BJ (cell line): ENCODE measurements at regions not wholly inside any gene's neighbourhood (a gene's known extent, or its start where the extent isn't known, plus 50 kb on each side); places are given as distances from the start of the nearest gene placed in this dataset.

Experiments used
- CTCF ChIA-PET: fragments of 350-600 bp; formaldehyde crosslinking; extraction: SDS; loops from one replicate; lab custom pipeline; 2021; ENCODE audit warnings: antibody characterized with exemption, inconsistent platforms; lab: Yijun Ruan, JAX
- POLR2A ChIA-PET: fragments of 300-600 bp; sonication (Branson Sonifier 250); formaldehyde crosslinking; extraction: SDS; loops from one replicate; lab custom pipeline; 2021; ENCODE audit warnings: antibody characterized with exemption; lab: Charles Lee
- DNase-seq: peaks from one replicate; pipeline ENCODE4 v3.0.0-alpha.2; 2011; ENCODE audit warnings: low read depth
- H3K27me3 ChIP-seq: 2 replicates; pipeline ENCODE4 v1.6.0; 2011; ENCODE audit warnings: low read length; ENCODE audit not compliant: control insufficient read depth, insufficient read depth
- H3K36me3 ChIP-seq: 2 replicates; pipeline ENCODE4 v1.5.1; 2011; ENCODE audit warnings: low read length; ENCODE audit not compliant: control insufficient read depth, insufficient read depth
- H3K4me3 ChIP-seq: 2 replicates; pipeline ENCODE4 v1.5.1; 2011; ENCODE audit warnings: low read depth, mild to moderate bottlenecking, control low read depth, low read length
- CTCF ChIP-seq: IDR thresholded peaks from 2 replicates; pipeline ENCODE4 v1.5.1; 2011; ENCODE audit warnings: low read depth, mild to moderate bottlenecking, control low read depth, inconsistent platforms, low read length, moderate library complexity; ENCODE audit not compliant: insufficient read depth

GRCh38 chr2:226256709-226257376 lies 542.8 kb downstream of the IRS1 start:
- ChIA-PET POLR2A (no interaction called here), CTCF (interaction anchor here (1.3 kb wide), 1 partner anchor 22 kb away, joined by 4 read pairs; no protein-coding TSS in a partner anchor)
- Histone ChIP-seq H3K27me3 (no peaks in the 10 kb centered on the region), H3K4me3 (no peak overlapping the region), H3K36me3 (no peaks in the 10 kb centered on the region)
- TF ChIP-seq CTCF, result no peak
- no peak for DNase-seq

GRCh38 chr2:226256237-226256636 lies 543.4 kb downstream of the IRS1 start:
- POLR2A ChIA-PET, result no interaction called here
- Histone ChIP-seq H3K27me3 (no peaks in the 10 kb centered on the region), H3K4me3 (no peak overlapping the region), H3K36me3 (no peaks in the 10 kb centered on the region)
- CTCF ChIA-PET, result no interaction called here
- no peak for TF ChIP-seq CTCF
- peak; percentile 75 for DNase-seq

DNA sequence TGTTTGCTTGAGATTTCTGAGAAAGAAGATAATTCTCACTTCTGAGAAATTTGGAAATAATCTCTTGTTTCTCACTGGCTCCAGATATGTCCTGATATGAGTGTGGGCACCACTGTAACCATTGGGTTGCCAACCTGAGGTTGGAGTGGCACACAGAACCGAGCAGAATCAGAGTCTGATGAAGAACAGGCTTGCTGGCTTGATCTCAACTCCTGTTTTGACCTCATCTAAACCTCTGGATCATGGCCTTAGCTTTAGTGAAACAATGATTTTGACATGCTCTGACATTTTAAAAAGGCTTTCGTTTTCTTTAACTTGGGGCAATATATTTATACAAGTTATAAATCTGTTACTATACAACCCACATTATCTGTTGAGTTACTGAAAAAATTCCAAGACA lies 548.0 kb downstream of the IRS1 start:
- TF ChIP-seq CTCF, result no peak
- no peak overlapping the region for H3K4me3 ChIP-seq
- CTCF ChIA-PET, result no interaction called here
- POLR2A ChIA-PET, result no interaction called here
- H3K27me3 ChIP-seq, result no peaks in the 10 kb centered on the region
- no peaks in the 10 kb centered on the region for H3K36me3 ChIP-seq
- DNase-seq, result no peak

DNA sequence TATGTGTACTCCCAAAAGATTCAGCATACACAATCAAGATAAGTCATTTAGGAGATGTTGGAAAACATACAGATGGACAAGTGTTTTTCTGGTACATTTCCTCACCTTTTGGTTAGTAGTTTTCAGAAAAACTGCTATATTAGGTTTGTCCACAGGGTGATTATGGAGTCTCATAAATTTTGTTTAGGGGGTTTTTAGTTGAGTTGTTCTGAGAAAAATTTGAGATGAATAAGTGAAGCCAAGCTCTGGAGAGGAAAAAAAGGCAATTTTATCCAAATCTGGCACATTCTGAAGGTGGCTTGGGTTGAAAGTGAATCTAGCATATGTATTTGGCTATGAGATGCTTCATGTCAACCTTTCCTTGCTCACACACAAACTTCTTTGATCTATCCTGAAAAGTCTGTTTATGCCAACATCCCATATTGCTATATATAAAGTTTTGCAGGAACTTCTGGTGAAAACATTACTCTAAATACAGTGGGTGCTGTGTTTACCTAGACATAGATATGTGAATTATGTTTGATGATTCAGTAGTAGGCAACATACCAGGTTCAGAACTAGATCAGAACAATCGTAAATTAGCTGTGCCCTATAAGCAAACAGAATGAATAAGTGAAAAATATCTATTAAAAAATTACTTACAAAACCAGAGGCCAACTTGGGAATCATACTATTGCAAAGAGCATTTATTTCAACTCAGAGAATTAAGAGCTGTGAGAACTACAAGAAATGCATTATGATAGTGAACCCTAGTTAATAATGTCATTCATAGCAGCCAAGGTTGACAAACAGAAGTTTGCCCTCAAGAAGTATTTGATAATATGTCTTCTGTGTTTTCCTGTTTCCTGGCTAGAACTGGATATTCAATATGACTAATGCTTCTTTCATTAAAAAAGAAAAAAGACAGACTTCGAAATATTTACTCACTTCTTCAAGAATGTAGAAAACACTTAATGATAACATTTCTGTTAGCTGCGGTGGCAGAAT lies 552.0 kb downstream of the IRS1 start:
- DNase-seq, result no peak
- Histone ChIP-seq H3K4me3 (no peak overlapping the region), H3K36me3 (no peaks in the 10 kb centered on the region), H3K27me3 (no peaks in the 10 kb centered on the region)
- ChIA-PET CTCF (interaction anchor here (0.7 to 1.6 kb wide), 2 partner anchors 20 to 196 kb away, joined by 3 to 4 read pairs; no protein-coding TSS in a partner anchor), POLR2A (no interaction called here)
- no peak for TF ChIP-seq CTCF

GRCh38 chr2:226234187-226234586 lies 565.4 kb downstream of the IRS1 start:
- DNase-seq, result no peak
- no peak for TF ChIP-seq CTCF
- H3K4me3 ChIP-seq, result no peak overlapping the region
- ChIA-PET POLR2A (no interaction called here), CTCF (no interaction called here)
- no peaks in the 10 kb centered on the region for H3K36me3 ChIP-seq
- no peaks in the 10 kb centered on the region for H3K27me3 ChIP-seq
